HG03108 (cell line): ENCODE measurements at regions not wholly inside any gene's neighbourhood (a gene's known extent, or its start where the extent isn't known, plus 50 kb on each side); places are given as distances from the start of the nearest gene placed in this dataset.
"Not testable (repeated sequence)": the region's sequence is repeated elsewhere in the genome, so short reads cannot be mapped to it uniquely, and the experiment has no call there.

Experiments
- ATAC-seq: cut with Tn5 transposase; IDR thresholded peaks from one replicate; pipeline ENCODE4 v1.9.1; 2021; ENCODE audit warnings: moderate library complexity; ENCODE audit not compliant: unreplicated experiment

DNA sequence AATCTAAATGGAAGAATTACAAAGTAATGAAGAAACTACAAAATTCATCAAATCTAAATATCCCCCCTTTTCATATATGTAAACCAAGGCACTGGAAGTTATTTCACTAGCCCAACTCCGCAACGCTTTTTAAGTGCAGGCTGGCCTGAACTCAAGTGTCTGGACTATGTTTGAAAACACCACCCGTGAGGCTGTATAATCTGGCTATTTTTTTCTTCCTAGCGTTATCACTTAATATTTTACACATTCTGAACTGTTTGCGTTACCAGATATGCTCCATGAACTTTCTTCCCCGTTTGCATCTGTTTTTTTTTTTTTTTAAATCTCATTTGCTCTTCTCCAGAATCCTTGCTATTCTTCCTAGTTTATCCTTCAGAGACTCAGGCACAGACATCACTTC is 619.5 kb upstream of the CBLB start:
- ATAC-seq, result no peak

DNA sequence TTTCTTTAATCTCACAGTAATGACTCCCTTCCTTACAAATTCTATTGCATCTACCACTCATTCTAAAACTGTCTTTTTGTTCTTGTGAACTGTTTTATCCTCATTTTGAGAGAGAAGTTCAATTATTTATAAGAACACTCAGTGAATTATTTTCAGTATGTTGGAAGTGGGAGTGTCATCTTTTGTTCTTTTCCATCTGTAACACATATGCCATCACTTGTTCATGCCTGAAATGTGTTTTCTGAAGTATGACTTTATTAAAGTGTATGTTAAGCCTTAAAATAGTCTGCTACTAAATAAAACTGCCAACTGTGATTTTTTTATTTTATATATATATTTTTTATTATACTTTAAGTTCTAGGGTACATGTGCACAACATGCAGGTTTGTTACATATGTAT is 623.0 kb upstream of the CBLB start:
- no peak for ATAC-seq

DNA sequence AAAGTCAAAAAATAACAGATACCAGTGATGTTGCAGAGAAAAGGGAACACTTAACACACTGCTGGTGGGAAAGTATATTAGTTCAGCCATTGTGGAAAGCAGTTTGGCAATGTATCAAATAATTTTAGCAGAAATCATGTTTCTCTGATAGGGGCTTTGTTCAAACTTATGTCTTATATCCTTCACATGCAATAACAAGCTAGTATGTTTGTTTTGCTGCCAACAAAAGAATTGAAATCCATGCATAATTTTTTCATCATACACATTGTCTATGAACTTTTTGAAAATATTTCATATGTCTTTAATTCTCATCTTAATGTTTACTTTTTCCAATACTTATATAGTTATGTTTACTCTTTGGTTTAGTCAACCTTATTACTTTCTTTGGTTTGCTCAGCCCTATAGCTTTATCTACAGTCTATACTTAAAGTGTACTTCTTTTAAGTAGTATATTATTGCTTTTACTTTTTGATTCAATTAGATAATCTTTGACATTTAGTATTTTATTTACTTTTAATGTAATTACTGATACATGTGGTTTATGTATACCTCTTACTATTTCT is 639.6 kb upstream of the CBLB start:
- ATAC-seq, result no peak

DNA sequence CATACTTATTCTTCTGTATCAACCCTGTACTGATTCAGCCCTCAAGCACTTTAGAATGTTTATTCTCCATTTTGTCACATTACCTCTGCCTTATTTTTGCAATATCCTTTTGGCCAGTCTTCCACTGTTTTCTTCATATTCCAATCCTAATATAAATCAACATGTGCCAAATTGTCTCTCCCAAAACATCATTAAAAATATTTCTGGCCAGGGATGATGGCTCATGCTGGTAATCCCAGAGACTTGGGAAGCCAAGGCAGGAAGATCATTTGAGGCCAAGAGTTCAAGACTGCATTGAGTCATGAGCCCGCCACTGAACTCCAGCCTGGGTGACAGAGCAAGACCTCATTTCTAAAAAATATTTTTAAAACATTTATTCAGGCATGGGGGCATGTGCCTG is 641.4 kb upstream of the CBLB start:
- no peak for ATAC-seq

DNA sequence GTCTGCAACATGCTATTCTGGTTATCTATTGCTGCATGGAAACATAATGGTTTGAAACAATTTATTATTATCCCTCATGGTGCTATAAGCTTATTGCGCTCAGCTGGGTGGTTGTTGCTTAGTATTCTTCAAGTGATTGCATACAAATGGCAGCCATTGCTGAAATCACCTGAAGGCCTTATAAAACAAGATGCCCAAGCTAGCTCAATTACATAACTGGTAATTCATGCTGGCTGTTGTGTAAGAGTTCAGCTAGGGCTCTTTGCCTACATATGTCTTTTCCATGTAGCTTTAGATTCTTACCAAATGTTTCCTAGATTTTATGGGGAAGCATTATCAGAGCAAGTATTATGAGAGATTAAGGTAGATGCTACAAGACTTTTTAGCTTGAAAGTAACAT is 644.0 kb upstream of the CBLB start:
- no peak for ATAC-seq

DNA sequence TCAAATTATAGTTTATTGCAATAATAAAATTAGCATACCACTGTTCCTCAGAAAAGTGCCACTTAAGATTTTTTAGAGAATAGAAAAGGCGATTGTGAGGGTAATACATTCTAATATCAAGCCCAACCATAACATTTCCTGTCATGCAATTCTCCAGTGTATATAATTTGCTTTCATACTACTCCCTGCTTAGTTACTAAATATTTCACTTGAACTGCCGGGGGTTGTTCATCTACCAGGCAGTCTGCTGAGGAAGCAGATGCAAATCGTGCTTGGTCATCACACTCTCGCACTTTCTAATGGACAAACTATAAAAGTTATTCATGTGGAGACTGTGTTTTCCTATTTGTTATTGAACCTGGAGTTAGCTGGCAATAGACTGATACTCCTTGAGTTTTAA is 645.6 kb upstream of the CBLB start:
- peak; percentile 58 for ATAC-seq

DNA sequence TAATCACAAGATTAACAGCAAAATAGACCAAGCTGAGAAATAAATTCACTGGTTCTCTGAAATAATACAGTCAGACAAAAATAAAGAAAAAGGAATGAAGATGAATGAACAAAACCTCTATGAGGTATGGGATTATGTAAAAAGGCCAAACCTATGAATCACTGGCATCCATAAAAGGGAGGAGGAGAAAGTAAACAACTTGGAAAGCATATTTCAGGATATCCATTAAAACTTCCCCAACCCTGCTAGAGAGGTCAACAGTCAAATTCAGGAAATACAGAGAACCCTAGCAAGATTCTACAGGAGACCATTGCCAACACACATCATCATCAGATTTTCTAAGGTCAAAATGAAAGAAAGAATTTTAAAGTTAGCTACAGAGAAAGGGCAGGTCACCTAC is 649.7 kb upstream of the CBLB start:
- no peak for ATAC-seq

DNA sequence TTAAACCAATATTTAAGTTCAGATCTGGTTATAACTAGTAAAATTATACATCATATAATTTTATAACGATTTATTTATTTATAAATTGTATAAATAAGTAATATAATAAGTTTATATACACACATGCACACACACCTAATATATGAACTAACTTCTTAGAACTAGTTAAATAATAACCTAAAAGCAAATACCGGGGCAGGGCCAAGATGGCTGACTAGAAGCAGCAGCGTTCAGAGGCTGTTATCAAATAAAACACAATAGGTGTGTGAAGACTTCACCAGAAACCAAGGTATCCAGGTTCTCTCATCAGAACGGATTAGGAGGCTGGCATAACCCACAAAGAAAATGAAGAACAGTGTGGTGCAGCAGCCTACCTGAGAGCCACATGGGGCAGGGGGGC is 653.6 kb upstream of the CBLB start:
- ATAC-seq, result no peak

DNA sequence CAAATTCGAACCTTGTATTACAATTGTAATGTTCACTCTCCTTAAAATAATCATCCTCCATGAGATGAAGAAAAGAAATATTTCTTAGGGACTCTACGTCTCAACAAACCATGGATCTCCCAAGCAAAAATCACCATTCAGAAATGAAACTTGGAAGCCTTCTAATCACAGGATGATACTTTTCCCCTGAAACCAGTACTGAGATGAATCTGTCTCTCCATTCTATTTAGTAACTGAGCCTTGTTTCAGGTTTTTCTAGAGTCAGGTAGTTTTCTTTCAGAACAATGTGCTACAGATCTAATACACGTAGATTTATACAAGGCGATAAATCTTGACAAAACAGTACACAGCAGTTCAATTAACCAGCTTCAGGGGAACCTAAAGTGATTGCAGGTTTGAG is 660.1 kb upstream of the CBLB start:
- ATAC-seq, result no peak

DNA sequence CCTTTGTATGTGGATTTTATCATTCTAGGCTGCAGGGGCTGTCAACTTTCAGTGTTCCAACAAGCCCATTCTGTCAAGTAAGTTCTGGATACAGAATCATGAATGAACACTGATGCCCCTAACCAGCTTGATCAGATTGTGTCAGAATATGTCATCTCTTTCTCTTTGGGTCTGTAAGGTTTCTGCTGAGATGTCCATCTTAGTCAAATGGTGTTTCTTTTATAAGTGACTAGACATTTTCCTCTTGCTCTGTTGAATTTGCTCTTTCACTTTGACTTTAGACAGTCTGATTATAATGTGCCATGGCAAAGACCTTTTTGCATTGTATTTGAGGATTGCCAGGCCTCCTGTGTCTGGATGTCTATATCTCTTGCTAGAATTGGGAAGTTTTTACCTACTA is 660.9 kb upstream of the CBLB start:
- ATAC-seq, result no peak

DNA sequence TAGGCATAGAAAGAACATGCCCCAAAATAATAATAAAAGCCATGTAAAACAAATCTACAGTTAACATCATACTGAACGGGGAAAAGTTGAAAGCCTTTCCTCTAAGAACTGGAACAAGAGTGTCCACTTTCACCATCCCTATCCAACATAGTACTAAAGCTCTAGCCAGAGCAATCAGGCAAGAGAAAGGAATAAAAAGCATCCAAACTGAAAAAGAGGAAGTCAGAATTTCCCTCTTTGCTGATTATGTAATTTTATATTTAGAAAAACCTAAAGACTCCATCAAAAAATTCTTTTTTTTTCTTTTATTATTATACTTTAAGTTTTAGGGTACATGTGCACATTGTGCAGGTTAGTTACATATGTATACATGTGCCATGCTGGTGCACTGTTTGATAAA is 661.6 kb upstream of the CBLB start:
- no peak for ATAC-seq

DNA sequence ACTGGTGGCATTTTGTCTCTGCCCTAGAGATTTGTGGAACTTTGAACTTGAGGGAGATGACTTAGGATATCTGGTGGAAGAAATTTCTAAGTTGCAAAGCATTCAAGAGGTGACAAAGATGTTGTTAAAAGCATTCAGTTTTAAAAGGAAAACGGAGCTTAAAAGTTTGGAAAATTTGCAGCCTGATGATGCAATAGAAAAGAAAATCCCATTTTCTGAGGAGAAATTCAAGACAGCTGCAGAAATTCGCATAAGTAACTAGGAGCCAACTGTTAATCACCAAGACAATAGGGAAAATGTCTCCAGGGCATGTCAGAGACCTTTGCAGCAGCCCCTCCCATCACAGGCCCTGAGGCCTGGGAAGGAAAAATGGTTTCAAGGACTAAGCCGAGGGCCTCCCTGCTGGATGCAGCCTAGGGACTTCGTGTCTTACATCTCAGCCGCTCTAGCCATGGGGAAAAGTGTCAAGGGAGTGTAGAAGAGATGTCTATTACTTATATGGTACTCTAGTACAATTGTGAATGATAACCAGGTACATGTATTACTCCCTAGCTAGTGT is 663.0 kb upstream of the CBLB start:
- not testable (repeated sequence) for ATAC-seq

DNA sequence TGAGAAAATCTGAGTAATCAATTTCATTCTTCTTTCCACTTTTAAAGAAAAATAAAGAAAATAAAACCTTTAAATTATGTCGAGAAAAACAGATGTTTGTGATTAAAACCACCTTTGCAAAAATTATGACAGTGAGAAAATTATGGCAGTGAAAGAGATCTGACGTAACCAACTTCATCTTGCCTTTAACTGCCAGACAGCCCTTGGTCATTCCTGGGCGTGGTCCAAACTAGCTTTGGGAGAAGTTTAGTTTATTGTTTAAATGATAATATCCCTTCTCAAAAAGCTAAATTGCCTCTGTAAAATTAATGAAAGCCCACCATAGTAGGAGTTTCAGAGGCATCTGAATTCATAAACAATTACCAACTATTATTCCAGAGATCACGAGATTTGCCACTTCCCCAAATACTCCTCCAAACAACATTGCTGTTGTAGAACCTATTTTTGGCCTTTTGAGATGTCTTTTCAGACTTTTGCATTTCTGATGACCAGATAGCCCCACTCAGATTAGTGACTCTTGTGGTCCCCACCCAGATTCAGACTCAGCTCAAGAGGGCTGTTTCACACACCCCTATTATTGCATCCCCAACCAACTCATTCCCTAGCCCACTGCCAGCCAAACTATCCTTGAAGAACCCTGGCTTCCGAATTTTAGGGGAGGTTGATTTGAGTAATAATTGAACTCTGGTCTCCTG is 664.4 kb upstream of the CBLB start:
- no peak for ATAC-seq

DNA sequence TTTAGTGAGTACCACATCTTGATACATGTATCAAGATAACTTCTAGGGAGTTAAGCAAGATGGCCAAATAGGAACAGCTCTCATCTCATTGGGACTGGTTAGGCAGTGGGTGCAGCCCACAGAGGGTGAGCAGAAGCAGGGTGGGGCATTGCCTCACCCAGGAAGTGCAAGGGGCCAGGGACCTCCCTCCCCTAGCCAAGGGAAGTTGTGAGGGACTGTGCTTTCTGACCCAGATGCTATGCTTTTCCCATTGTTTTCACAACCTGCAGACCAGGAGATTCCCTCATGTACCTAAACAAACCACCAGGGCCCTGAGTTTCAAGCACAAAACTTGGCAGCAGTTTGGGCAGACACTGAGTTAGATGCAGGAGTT is 665.0 kb upstream of the CBLB start:
- ATAC-seq, result no peak

DNA sequence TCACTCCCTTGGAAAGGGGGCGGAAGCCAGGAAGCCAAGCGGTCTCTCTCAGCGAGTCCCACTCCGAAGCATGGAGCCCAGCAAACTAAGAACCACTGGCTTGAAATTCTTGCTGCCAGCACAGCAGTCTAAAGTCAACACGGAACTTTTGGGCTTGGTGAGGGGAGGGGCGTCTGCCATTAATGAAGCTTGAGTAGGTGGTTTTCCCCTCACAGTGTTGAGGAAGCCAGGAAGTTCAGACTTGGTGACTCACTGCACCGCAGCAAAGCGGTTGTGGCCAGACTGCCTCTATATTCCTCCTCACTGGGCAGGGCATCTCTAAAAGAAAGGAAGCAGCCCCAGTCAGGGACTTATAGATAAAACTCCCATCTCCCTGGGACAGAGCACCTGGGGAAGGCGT is 665.4 kb upstream of the CBLB start:
- ATAC-seq, result no peak

DNA sequence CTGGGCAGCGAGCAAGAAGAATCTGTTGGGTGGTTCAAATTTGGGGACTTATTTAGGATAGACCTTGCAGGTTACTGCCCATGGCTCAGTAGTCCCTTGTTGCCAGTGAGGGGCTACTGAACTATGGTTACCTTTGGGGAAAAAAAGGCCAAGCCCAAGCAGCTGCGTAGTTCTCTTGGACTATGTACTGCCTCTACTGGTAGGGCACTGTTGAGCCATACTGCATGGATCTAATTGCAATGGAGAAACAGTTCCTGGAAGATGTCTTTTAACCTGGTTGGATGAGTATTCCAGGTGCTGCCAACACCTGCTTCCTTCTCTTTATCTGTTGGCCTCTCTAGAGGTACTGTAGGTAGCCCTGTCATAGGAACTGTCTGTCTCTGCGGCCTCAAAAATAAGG is 671.9 kb upstream of the CBLB start:
- no peak for ATAC-seq

DNA sequence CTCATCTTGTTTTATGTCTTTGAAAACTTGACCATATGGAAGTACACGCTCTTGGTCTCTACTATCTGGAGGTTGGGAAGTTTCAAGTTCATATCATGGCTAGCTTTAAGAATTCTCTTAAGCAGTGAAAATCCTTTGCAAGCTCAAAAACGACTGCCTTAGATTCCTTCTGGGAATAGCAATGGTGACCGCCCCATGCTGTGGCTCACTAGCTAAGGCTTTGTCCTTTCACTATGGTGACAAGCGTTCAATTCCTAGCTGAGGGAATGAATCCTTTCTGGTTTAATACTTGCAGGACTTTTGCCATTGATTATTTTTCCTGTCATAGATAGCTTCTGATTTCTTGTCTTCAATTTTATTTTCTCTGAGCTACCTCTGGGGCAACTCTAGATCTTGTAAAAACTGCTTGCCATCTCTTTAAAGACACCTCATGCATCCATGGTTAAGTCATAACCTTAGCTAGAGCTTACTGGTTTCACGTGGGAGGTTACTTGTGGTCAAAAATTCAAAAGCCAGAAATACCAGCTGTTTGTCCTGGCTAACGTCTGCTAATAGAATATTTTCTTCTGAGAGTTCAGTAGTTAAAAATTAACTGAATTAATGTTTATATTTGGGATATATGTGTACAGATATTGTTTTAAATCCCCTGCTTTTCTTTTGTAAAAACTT is 673.4 kb upstream of the CBLB start:
- no peak for ATAC-seq

DNA sequence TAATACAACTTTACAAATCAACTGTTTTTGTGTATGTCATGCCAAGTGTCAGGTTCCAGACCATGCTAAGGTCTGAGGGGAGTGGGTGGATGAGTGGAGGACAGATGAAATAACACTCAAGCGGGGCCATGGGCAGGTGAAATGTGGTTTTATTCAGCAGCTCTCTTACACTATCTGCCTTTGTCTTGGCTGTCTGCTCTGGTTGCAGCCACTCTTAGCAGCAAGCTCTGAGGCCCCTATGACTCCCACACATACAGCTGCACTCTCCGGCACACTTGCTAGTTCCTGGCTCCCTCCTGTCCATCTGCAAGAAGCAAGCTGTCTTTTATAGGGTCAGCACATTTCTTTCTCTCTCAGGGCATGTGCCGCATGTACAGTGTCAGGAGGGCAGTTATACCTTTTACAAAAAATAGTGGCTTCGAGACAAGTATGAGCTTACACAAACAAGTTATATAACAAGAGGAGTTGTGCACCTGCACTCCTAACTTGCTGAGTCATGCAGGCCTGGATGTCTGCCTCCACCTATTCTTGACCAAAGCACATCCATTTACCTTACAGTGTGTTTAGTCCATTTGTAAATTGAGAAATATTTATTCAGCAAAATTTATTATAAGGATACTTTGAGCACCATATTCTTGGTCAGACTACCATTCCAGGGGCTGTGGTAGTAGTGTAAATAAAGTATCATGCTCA is 683.7 kb upstream of the CBLB start:
- ATAC-seq, result no peak

DNA sequence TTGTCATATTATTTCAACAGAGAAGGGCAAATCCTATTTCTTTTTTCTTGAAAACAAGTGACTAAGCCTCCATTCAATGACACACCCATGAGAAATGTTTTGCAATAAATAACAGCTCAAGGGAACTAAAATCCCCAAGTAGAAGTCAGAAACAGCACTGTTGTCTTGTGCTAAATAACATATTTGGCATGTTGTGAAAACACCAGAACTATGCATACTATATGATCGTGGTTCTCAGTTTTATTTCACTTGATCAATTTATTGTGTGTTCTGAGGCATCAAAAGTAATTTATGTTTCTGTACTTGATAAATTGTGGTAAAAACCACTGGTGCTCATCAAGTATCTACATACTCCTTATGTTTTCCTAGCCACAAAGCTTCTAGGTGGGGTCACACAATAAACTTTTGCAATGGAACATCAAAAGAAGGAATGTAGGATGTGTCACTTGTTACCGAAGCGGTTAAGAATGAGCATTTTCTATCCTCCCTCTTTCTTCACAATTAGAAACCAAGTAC is 691.7 kb upstream of the CBLB start:
- ATAC-seq, result no peak

DNA sequence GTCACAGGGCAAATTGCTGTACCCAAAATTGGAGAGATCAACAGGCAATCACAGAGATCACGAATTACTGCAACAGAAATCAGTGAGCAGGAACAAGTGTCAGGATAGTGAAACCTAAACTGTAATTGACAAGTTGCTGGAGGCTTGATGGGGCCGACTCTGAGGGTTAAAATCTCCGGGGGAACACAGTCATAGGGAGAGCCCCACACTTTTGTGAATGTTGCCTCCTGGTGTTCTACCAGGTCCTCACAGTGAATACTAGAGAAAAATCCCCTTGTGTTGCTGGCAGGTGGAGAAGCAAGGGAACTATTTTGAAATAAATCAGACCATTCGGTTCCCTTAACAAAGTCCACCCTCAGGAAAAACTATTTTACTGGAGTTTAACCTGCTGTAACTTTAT is 697.5 kb upstream of the CBLB start:
- peak; percentile 89 for ATAC-seq

DNA sequence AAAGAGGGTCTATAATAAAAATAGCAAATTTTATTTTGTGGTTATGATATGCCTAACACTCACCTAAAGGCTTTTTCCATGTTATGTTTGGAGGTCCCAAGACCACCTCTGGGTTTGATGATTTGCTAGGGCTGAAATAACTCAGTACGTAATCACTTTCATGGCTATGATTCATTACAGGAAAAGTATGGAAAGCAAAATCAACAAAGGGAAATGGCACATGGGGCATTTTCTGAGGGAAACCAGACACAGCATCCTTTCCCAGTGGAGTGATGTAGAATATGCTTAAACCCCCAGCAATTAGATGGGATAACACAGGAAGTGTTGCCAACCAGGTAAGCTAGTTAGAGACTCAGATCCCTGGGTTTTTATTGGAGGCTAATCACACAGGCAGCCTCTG is 701.6 kb upstream of the CBLB start:
- no peak for ATAC-seq

DNA sequence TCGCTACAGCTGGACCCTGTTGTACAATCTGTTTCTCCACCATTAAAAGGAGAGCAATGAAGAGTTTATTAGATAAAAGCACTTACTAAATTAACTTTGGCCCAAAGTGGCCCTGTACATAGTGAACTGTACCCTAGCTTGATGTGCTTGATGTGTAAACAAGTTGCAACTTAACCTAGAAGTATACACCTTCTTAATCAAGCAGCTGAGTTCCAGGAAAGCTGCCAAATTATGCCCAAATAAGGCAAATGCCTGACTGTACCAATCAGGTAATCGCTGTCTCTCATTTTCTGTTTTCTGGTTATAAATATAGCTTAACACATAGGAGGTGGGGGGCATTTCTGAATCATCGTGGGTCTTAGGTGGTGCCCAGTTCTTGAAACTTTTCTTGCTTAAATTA is 704.8 kb upstream of the CBLB start:
- no peak for ATAC-seq
